GM19328 (cell line): ENCODE measurements at regions not wholly inside any gene's neighbourhood (a gene's known extent, or its start where the extent isn't known, plus 50 kb on each side); places are given as distances from the start of the nearest gene placed in this dataset.

ENCODE experiments used
- ATAC-seq: cut with Tn5 transposase; IDR thresholded peaks from one replicate; pipeline ENCODE4 v1.9.1; 2021; ENCODE audit warnings: mild to moderate bottlenecking, moderate library complexity; ENCODE audit not compliant: unreplicated experiment

GRCh38 chr1:112262316-112262715 is 133.7 kb upstream of the CTTNBP2NL start:
- no peak for ATAC-seq

- ATAC-seq = no peak
Observed at GRCh38 chr1:112263042-112263441, 133.0 kb upstream of the CTTNBP2NL start.

- ATAC-seq = no peak
Observed at GRCh38 chr1:112263453-112263852, 132.6 kb upstream of the CTTNBP2NL start.

- no peak for ATAC-seq
Observed at GRCh38 chr1:112264010-112264409, 132.0 kb upstream of the CTTNBP2NL start.

- ATAC-seq = no peak
Observed at GRCh38 chr1:112264553-112264952, 131.5 kb upstream of the CTTNBP2NL start.

- ATAC-seq = no peak
Observed at GRCh38 chr1:112265931-112266330, 130.1 kb upstream of the CTTNBP2NL start.

- no peak for ATAC-seq
Observed at GRCh38 chr1:112267206-112267605, 128.8 kb upstream of the CTTNBP2NL start.

GRCh38 chr1:112267929-112268328 is 128.1 kb upstream of the CTTNBP2NL start:
- no peak for ATAC-seq

GRCh38 chr1:112268408-112268807 is 127.6 kb upstream of the CTTNBP2NL start:
- ATAC-seq = no peak

- ATAC-seq = no peak
Observed at GRCh38 chr1:112271270-112271669, 124.7 kb upstream of the CTTNBP2NL start.

- ATAC-seq = no peak
Observed at GRCh38 chr1:112272101-112272772, 123.8 kb upstream of the CTTNBP2NL start.

- no peak for ATAC-seq
Observed at GRCh38 chr1:112284796-112285195, 111.2 kb upstream of the CTTNBP2NL start.

GRCh38 chr1:112285316-112285715 is 110.7 kb upstream of the CTTNBP2NL start:
- no peak for ATAC-seq

GRCh38 chr1:112285746-112286145 is 110.3 kb upstream of the CTTNBP2NL start:
- ATAC-seq = no peak

GRCh38 chr1:112296908-112297307 is 99.1 kb upstream of the CTTNBP2NL start:
- ATAC-seq = no peak

GRCh38 chr1:112297536-112297935 is 98.5 kb upstream of the CTTNBP2NL start:
- no peak for ATAC-seq

- ATAC-seq = no peak
Observed at GRCh38 chr1:112298558-112298957, 97.5 kb upstream of the CTTNBP2NL start.

GRCh38 chr1:112304126-112304525 is 91.9 kb upstream of the CTTNBP2NL start:
- ATAC-seq = no peak

- ATAC-seq = no peak
Observed at GRCh38 chr1:112304612-112305011, 91.4 kb upstream of the CTTNBP2NL start.

GRCh38 chr1:112307930-112308591 is 88.0 kb upstream of the CTTNBP2NL start:
- no peak for ATAC-seq

- ATAC-seq = no peak
Observed at GRCh38 chr1:112308716-112309115, 87.3 kb upstream of the CTTNBP2NL start.

- no peak for ATAC-seq
Observed at GRCh38 chr1:112309499-112309898, 86.5 kb upstream of the CTTNBP2NL start.

- no peak for ATAC-seq
Observed at GRCh38 chr1:112312315-112312714, 83.7 kb upstream of the CTTNBP2NL start.
